H1 (cell line): ENCODE measurements at regions not wholly inside any gene's neighbourhood (a gene's known extent, or its start where the extent isn't known, plus 50 kb on each side); places are given as distances from the start of the nearest gene placed in this dataset.

Experiments
- CTCF ChIA-PET: fragments of 300-600 bp; sonication (Branson Sonifier 250); formaldehyde crosslinking; loops from one replicate; lab custom pipeline; 2021; ENCODE audit not compliant: partially characterized antibody; lab: Charles Lee
- POLR2A ChIA-PET: fragments of 300-600 bp; sonication (Branson Sonifier 250); formaldehyde crosslinking; loops from one replicate; lab custom pipeline; 2021; ENCODE audit warnings: inconsistent platforms; ENCODE audit not compliant: partially characterized antibody; lab: Charles Lee
- DNase-seq, 2 experiments: peaks; one replicate each; pipeline versions ENCODE4 v3.0.0 to v3.0.0-alpha.2; 2010 to 2022; ENCODE audit warnings: low spot score in 2 of 2, low read depth in 1 of 2, mixed read lengths in 1 of 2
- FAIRE-seq: peaks from 2 replicates; lab custom pipeline; 2011; peaks lifted over from hg19 to GRCh38; lab: Jason Lieb, UNC
- H2AFZ ChIP-seq: 2 replicates; pipeline ENCODE4 v1.8.1; 2012; ENCODE audit warnings: low read length, inconsistent platforms
- H2AK5ac ChIP-seq: 2 replicates; pipeline ENCODE4 v1.6.1; 2013; ENCODE audit warnings: low read depth, low read length
- H2BK120ac ChIP-seq: replicated peaks from 2 replicates; pipeline ENCODE3; 2013; ENCODE audit warnings: low read depth, low read length, inconsistent platforms
- H2BK12ac ChIP-seq: 2 replicates; pipeline ENCODE4 v1.6.1; 2013; ENCODE audit warnings: low read depth, low read length
- H2BK15ac ChIP-seq: 2 replicates; pipeline ENCODE4 v1.6.1; 2013; ENCODE audit warnings: low read length
- H2BK20ac ChIP-seq: 2 replicates; pipeline ENCODE4 v1.6.1; 2013; ENCODE audit warnings: low read length
- H2BK5ac ChIP-seq: 2 replicates; pipeline ENCODE4 v1.6.1; 2013; ENCODE audit warnings: low read depth, low read length
- H3K14ac ChIP-seq: 2 replicates; pipeline ENCODE4 v1.6.1; 2013; ENCODE audit warnings: inconsistent platforms; ENCODE audit not compliant: insufficient read length
- H3K18ac ChIP-seq: 2 replicates; pipeline ENCODE4 v1.6.1; 2013; ENCODE audit warnings: low read length; ENCODE audit errors: extremely low read depth
- H3K23ac ChIP-seq: 2 replicates; pipeline ENCODE4 v1.6.1; 2013; ENCODE audit warnings: inconsistent platforms; ENCODE audit not compliant: insufficient read length
- H3K23me2 ChIP-seq: 2 replicates; pipeline ENCODE4 v1.6.1; 2013; ENCODE audit warnings: low read depth, low read length
- H3K27ac ChIP-seq: 2 replicates; pipeline ENCODE4 v1.6.1; 2011; ENCODE audit warnings: low read depth, low read length, inconsistent platforms
- H3K27me3 ChIP-seq, 4 experiments: replicated peaks in 1 of 4; 1 replicate in 1 of 4; 2 replicates in 3 of 4; pipeline versions ENCODE4 v1.6.1 to v1.8.1; 2011 to 2013; ENCODE audit warnings: low read length in 3 of 4, mild to moderate bottlenecking in 3 of 4, inconsistent platforms in 2 of 4, mixed read lengths in 2 of 4, moderate library complexity in 1 of 4; ENCODE audit not compliant: control insufficient read depth in 3 of 4, insufficient read depth in 3 of 4; ENCODE audit errors: extremely low read depth in 1 of 4
- H3K36me3 ChIP-seq, 4 experiments: 2 replicates each; pipeline versions ENCODE4 v1.6.1 to v1.8.1; 2011 to 2013; ENCODE audit warnings: mild to moderate bottlenecking in 4 of 4, low read length in 3 of 4, moderate library complexity in 2 of 4, control low read depth in 1 of 4, inconsistent platforms in 1 of 4; ENCODE audit not compliant: insufficient read depth in 4 of 4, control insufficient read depth in 2 of 4
- H3K4ac ChIP-seq: replicated peaks from 2 replicates; pipeline ENCODE3; 2013; ENCODE audit warnings: low read length, low read depth, mixed read lengths, inconsistent platforms; ENCODE audit not compliant: insufficient read length
- H3K4me1 ChIP-seq, 4 experiments: replicated peaks in 1 of 4; 1 replicate in 1 of 4; 2 replicates in 3 of 4; pipeline versions ENCODE4 v1.6.1 to v1.8.1; 2011 to 2013; ENCODE audit warnings: low read length in 3 of 4, inconsistent platforms in 2 of 4, mixed read lengths in 1 of 4; ENCODE audit not compliant: insufficient read depth in 4 of 4, control insufficient read depth in 3 of 4
- H3K4me2 ChIP-seq, 2 experiments: 2 replicates each; pipeline versions ENCODE4 v1.6.1 to v1.8.1; 2011 to 2013; ENCODE audit warnings: low read depth in 2 of 2, low read length in 2 of 2, control low read depth in 1 of 2, inconsistent platforms in 1 of 2, mild to moderate bottlenecking in 1 of 2; ENCODE audit not compliant: insufficient read depth in 1 of 2
- H3K4me3 ChIP-seq, 4 experiments: fragments of 200-600, 300-600 bp in 1 of 4; sonication (generic), shearing (Covaris generic), sonication (Bioruptor Twin) in 1 of 4; 2 replicates each; pipeline versions ENCODE4 v1.5.1 to v1.8.1; 2011 to 2016; ENCODE audit warnings: low read length in 4 of 4, low read depth in 3 of 4, control low read depth in 2 of 4, inconsistent platforms in 2 of 4, mild to moderate bottlenecking in 2 of 4, mixed read lengths in 1 of 4, moderate library complexity in 1 of 4; ENCODE audit not compliant: insufficient read depth in 2 of 4; ENCODE audit errors: extremely low read depth in 1 of 4
- H3K56ac ChIP-seq: replicated peaks from 2 replicates; pipeline ENCODE3; 2013; ENCODE audit warnings: low read depth, mild to moderate bottlenecking, mixed read lengths, low read length, inconsistent platforms; ENCODE audit not compliant: insufficient read length
- H3K79me1 ChIP-seq: 2 replicates; pipeline ENCODE4 v1.6.1; 2013; ENCODE audit warnings: low read depth, low read length, control low read depth
- H3K79me2 ChIP-seq, 2 experiments: 2 replicates each; pipeline versions ENCODE4 v1.6.1 to v1.8.1; 2012 to 2013; ENCODE audit warnings: low read length in 2 of 2, mild to moderate bottlenecking in 2 of 2, inconsistent platforms in 1 of 2; ENCODE audit not compliant: insufficient read depth in 2 of 2, control insufficient read depth in 1 of 2
- H3K9ac ChIP-seq, 4 experiments: replicated peaks in 1 of 4; 1 replicate in 1 of 4; 2 replicates in 3 of 4; pipeline versions ENCODE4 v1.6.1 to v1.8.1; 2011 to 2013; ENCODE audit warnings: low read depth in 3 of 4, low read length in 3 of 4, control low read depth in 2 of 4, mild to moderate bottlenecking in 2 of 4, moderate library complexity in 2 of 4, inconsistent platforms in 1 of 4; ENCODE audit errors: extremely low read depth in 1 of 4
- H3K9me3 ChIP-seq, 2 experiments: 2 replicates each; pipeline versions ENCODE4 v1.6.1 to v1.8.1; 2012 to 2013; ENCODE audit warnings: mild to moderate bottlenecking in 2 of 2, moderate library complexity in 2 of 2, control low read depth in 1 of 2, inconsistent platforms in 1 of 2, low read depth in 1 of 2, low read length in 1 of 2, mixed read lengths in 1 of 2; ENCODE audit not compliant: insufficient read depth in 2 of 2
- H4K20me1 ChIP-seq, 2 experiments: replicated peaks in 1 of 2; 2 replicates each; pipeline versions ENCODE3 to v1.8.1; 2011 to 2013; ENCODE audit warnings: inconsistent platforms in 2 of 2, low read length in 2 of 2, mild to moderate bottlenecking in 1 of 2; ENCODE audit not compliant: insufficient read depth in 2 of 2, control insufficient read depth in 1 of 2
- H4K5ac ChIP-seq: 2 replicates; pipeline ENCODE4 v1.6.1; 2013; ENCODE audit warnings: low read length, low read depth, mixed read lengths, inconsistent platforms; ENCODE audit not compliant: insufficient read length
- H4K8ac ChIP-seq: 2 replicates; pipeline ENCODE4 v1.8.0; 2013; ENCODE audit warnings: mild to moderate bottlenecking, moderate library complexity, low read length, inconsistent platforms; ENCODE audit not compliant: insufficient read depth; ENCODE audit errors: extremely low read depth
- H4K91ac ChIP-seq: replicated peaks from 2 replicates; pipeline ENCODE3; 2013; ENCODE audit warnings: low read length, mixed read lengths, inconsistent platforms; ENCODE audit not compliant: insufficient read length
- BCL11A ChIP-seq, 2 experiments: IDR thresholded peaks; one replicate each; pipeline ENCODE4 v1.6.1; 2011; ENCODE audit warnings: low read depth in 2 of 2, low read length in 2 of 2, mild to moderate bottlenecking in 2 of 2
- JUN ChIP-seq: IDR thresholded peaks from 2 replicates; pipeline ENCODE4 v1.6.1; 2011; ENCODE audit warnings: low read depth, mild to moderate bottlenecking, improper control_type of control experiment, low read length
- NANOG ChIP-seq: IDR thresholded peaks from 2 replicates; pipeline ENCODE4 v1.6.1; 2011; ENCODE audit warnings: low read length, low read depth, mild to moderate bottlenecking, inconsistent platforms; ENCODE audit not compliant: insufficient read depth, poor library complexity, severe bottlenecking
- PHF8 ChIP-seq: fragments of 200-600 bp; sonication (generic); conservative IDR thresholded peaks from 2 replicates; pipeline ENCODE4 v1.7.1; 2012; ENCODE audit warnings: low read depth, mild to moderate bottlenecking, inconsistent platforms, low read length, moderate library complexity
- SAP30 ChIP-seq: fragments of 300-600 bp; sonication (generic); IDR thresholded peaks from 2 replicates; pipeline ENCODE4 v1.7.1; 2012; ENCODE audit warnings: low read length, moderate library complexity, mild to moderate bottlenecking, inconsistent platforms; ENCODE audit not compliant: insufficient read depth, insufficient replicate concordance
- SP2 ChIP-seq: IDR thresholded peaks from 2 replicates; pipeline ENCODE4 v1.6.1; 2012; ENCODE audit warnings: mild to moderate bottlenecking, low read length, inconsistent platforms
- SRF ChIP-seq: IDR thresholded peaks from 2 replicates; pipeline ENCODE4 v1.6.1; 2011; ENCODE audit warnings: mild to moderate bottlenecking, low read depth, low read length, moderate library complexity
- WGBS, 2 experiments: shearing (Covaris generic) in 1 of 2; methylation state at CpG; one replicate each; pipeline versions ENCODE4 v1.1.6 to v1.1.7; 2013 to 2015; ENCODE audit warnings: low lambda C conversion rate in 2 of 2, mixed read lengths in 2 of 2, inconsistent platforms in 1 of 2, low coverage in 1 of 2, missing lambda C conversion rate in 1 of 2; ENCODE audit not compliant: insufficient replicate concordance in 2 of 2, insufficient coverage in 1 of 2, insufficient read length in 1 of 2; ENCODE audit errors: extremely low coverage in 1 of 2, missing lambda C conversion rate in 1 of 2; 5-methylcytosine and 5-hydroxymethylcytosine counted together

DNA sequence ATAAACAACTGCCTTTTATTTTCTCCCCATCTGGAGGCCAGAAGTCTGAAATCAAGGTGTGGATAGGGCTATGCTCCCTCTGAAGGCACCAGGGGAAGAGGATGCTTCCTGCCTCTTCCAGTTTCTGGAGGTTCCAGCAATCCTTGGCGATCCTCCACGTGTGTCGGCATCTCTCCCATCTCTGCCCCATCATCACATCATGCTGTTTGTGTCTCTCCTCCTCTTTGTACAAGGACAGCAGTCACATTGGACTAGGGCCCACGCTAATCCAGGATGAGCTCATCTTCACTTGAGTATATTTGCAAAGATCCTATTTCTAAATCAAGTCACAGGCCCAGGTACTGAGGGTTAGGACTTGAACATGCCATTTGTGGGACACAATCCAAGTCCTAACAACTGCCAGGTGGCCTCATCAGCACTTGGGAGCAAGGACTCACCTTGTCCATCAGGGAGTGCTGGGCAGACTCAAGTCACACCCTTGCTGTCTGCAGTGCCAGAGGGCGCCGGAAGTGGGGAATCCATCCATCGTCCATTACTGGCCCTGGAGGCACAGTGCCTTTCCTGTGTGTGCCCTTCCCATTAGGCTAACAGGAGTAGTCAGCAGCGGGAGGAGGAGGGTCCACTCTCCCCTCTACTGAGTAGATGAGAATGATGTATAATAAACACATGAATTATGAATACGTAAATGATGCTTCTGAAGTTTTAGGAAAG is 185.4 kb upstream of the AJAP1 start:
- no peak overlapping the region for H3K56ac ChIP-seq
- no peak overlapping the region for H2BK15ac ChIP-seq
- H4K8ac ChIP-seq: no peak overlapping the region
- no peak for TF ChIP-seq NANOG
- no peak for TF ChIP-seq SRF
- no peak for TF ChIP-seq JUN
- TF ChIP-seq SP2: no peak
- no peak for TF ChIP-seq BCL11A (IDR thresholded peaks at IDR 0.05; ENCODE audit: low read depth in 2 of 2, low read length in 2 of 2)
- no peak for TF ChIP-seq SAP30
- no peak for TF ChIP-seq PHF8
- H3K27me3 ChIP-seq: no peaks in the 10 kb centered on the region
- CTCF ChIA-PET: no interaction called here
- no peaks in the 10 kb centered on the region for H3K4me1 ChIP-seq
- no peak overlapping the region for H3K4ac ChIP-seq
- no peak overlapping the region for H2BK12ac ChIP-seq
- H3K18ac ChIP-seq: no peak overlapping the region
- H2BK20ac ChIP-seq: no peak overlapping the region
- no peak overlapping the region for H4K5ac ChIP-seq
- FAIRE-seq (no peak), DNase-seq (no peak)
- no peaks in the 10 kb centered on the region for H3K79me2 ChIP-seq
- no peak overlapping the region for H3K4me3 ChIP-seq
- H3K9me3 ChIP-seq: peaks cover 10 to 33% of the 10 kb centered on the region in 2 experiments
- H3K23me2 ChIP-seq: no peaks in the 10 kb centered on the region
- no peak overlapping the region for H2AK5ac ChIP-seq
- H4K91ac ChIP-seq: no peak overlapping the region
- H3K79me1 ChIP-seq: no peaks in the 10 kb centered on the region
- no peak overlapping the region for H3K23ac ChIP-seq
- H3K9ac ChIP-seq: no peak overlapping the region
- H3K4me2 ChIP-seq: no peak overlapping the region
- POLR2A ChIA-PET: no interaction called here
- H3K36me3 ChIP-seq: no peaks in the 10 kb centered on the region
- no peak overlapping the region for H3K14ac ChIP-seq
- no peak overlapping the region for H3K27ac ChIP-seq
- no peak overlapping the region for H2AFZ ChIP-seq
- no peak overlapping the region for H2BK5ac ChIP-seq
- H4K20me1 ChIP-seq: peaks cover 0 to 2% of the 10 kb centered on the region in 2 experiments
- WGBS, 2 experiments: 89% methylated on average over 9 of the region's 9 CpGs; no CpG with 5 or more reads in 1 of the 2 experiments
- no peak overlapping the region for H2BK120ac ChIP-seq
